H1 (cell line): ENCODE measurements at regions not wholly inside any gene's neighbourhood (a gene's known extent, or its start where the extent isn't known, plus 50 kb on each side); places are given as distances from the start of the nearest gene placed in this dataset.

Source experiments
- EGR1 ChIP-seq: IDR thresholded peaks from 2 replicates; pipeline ENCODE4 v1.6.1; 2011; ENCODE audit warnings: low read depth, low read length, borderline replicate concordance
- EZH2 ChIP-seq: fragments of 200-600 bp; sonication (generic); IDR thresholded peaks from 2 replicates; pipeline ENCODE4 v1.7.1; 2012; ENCODE audit warnings: low read depth, mild to moderate bottlenecking, moderate library complexity, low read length, inconsistent platforms; ENCODE audit not compliant: severe bottlenecking
- PHF8 ChIP-seq: fragments of 200-600 bp; sonication (generic); conservative IDR thresholded peaks from 2 replicates; pipeline ENCODE4 v1.7.1; 2012; ENCODE audit warnings: low read depth, mild to moderate bottlenecking, inconsistent platforms, low read length, moderate library complexity
- POLR2A ChIP-seq, 2 experiments: IDR thresholded peaks; 1 replicate in 1 of 2; 2 replicates in 1 of 2; pipeline ENCODE4 v1.6.1; 2011; ENCODE audit warnings: low read depth in 2 of 2, low read length in 2 of 2, mild to moderate bottlenecking in 2 of 2; ENCODE audit errors: control extremely low read depth in 1 of 2
- POLR2AphosphoS5 ChIP-seq: IDR thresholded peaks from 2 replicates; pipeline ENCODE4 v1.6.1; 2011; ENCODE audit warnings: low read depth, low read length
- SIX5 ChIP-seq: IDR thresholded peaks from 2 replicates; pipeline ENCODE4 v1.6.1; 2011; ENCODE audit warnings: mild to moderate bottlenecking, low read depth, low read length
- SUZ12 ChIP-seq: fragments of 200-600 bp; sonication (generic); IDR thresholded peaks from 2 replicates; pipeline ENCODE4 v1.6.1; 2012; ENCODE audit warnings: mild to moderate bottlenecking, inconsistent platforms, low read length, moderate library complexity, mixed read lengths
- TAF1 ChIP-seq: IDR thresholded peaks from 2 replicates; pipeline ENCODE4 v1.6.1; 2011; ENCODE audit warnings: mild to moderate bottlenecking, low read depth, low read length
- YY1 ChIP-seq: IDR thresholded peaks from 2 replicates; pipeline ENCODE4 v1.6.1; 2011; ENCODE audit warnings: low read depth, mild to moderate bottlenecking, low read length
- TF ChIP-seq, protein P1 (sequence below), 3 experiments: IDR thresholded peaks; 1 replicate in 2 of 3; 2 replicates in 1 of 3; pipeline versions ENCODE4 v1.5.1 to v1.6.1; 2011; ENCODE audit warnings: low read length in 3 of 3, mild to moderate bottlenecking in 3 of 3, inconsistent platforms in 2 of 3, low read depth in 1 of 3, moderate library complexity in 1 of 3; ENCODE audit not compliant: insufficient read depth in 1 of 3; ENCODE audit errors: control extremely low read depth in 1 of 3

DNA sequence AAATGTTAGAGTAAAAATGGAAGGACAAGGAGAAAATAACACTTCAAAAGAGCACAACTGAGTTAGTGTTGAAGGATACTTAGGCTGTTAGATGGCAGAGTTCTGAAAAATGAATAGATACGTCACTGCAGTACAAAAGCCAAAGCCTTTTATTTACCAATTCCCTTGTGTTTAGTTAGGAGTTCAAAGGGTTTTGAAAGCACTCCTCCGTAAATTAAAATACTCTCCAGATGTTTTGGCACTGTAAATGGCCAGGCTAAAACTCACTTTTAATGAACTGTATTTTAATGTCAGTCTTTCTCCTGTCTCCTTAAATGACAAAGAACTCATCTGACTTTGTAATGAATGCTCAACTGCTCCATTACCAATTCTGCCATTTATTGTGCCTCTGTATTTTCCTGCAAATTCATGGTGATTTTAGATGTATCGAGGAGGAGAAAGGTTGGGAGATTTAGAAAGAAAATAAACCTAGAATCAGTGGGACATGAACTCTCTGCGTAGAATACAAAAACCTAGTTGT lies 1727.2 kb downstream of the MAT2B start:
- TF ChIP-seq, protein P1, sequence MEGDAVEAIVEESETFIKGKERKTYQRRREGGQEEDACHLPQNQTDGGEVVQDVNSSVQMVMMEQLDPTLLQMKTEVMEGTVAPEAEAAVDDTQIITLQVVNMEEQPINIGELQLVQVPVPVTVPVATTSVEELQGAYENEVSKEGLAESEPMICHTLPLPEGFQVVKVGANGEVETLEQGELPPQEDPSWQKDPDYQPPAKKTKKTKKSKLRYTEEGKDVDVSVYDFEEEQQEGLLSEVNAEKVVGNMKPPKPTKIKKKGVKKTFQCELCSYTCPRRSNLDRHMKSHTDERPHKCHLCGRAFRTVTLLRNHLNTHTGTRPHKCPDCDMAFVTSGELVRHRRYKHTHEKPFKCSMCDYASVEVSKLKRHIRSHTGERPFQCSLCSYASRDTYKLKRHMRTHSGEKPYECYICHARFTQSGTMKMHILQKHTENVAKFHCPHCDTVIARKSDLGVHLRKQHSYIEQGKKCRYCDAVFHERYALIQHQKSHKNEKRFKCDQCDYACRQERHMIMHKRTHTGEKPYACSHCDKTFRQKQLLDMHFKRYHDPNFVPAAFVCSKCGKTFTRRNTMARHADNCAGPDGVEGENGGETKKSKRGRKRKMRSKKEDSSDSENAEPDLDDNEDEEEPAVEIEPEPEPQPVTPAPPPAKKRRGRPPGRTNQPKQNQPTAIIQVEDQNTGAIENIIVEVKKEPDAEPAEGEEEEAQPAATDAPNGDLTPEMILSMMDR (IDR thresholded peaks at IDR 0.05; ENCODE audit: control extremely low read depth in 1 of 3, insufficient read depth in 1 of 3, low read depth in 1 of 3, low read length in 3 of 3): no peak
- TF ChIP-seq POLR2A (IDR thresholded peaks at IDR 0.05; ENCODE audit: control extremely low read depth in 1 of 2, low read depth in 2 of 2, low read length in 2 of 2): no peak
- TF ChIP-seq EGR1: no peak
- TF ChIP-seq EZH2: no peak
- no peak for TF ChIP-seq TAF1
- no peak for TF ChIP-seq PHF8
- no peak for TF ChIP-seq SUZ12
- TF ChIP-seq POLR2AphosphoS5: no peak
- TF ChIP-seq SIX5: no peak
- TF ChIP-seq YY1: no peak
